ENCODE measurements at regions not wholly inside any gene's neighbourhood (a gene's known extent, or its start where the extent isn't known, plus 50 kb on each side); places are given as distances from the start of the nearest gene placed in this dataset.
"Not testable (repeated sequence)": the region's sequence is repeated elsewhere in the genome, so short reads cannot be mapped to it uniquely, and the experiment has no call there.

DNA sequence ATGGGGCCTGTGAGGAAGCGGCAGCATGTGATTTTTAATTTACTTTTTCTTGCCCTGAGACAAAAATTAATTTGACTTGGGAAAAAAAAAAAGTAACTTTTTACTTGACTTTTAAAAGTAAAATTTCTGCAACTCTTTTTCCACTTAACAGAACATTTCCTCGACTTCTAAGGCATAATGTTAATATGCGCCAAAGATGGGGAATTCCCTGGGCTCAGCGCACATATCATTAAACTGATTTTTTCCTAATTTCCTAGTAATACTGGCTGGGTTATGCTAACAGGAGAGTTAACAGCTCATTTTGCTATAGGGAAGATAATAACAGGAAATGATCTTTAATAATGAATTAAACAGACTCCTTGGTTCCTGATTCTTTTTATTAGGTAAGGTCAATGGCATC, 120.6 kb upstream of the CDH5 start:
- no peak for DNase-seq (ENCODE audit: low spot score)
- no peak for FAIRE-seq

- DNase-seq (ENCODE audit: low spot score) (no peak), FAIRE-seq (no peak)
These were observed 121.4 kb upstream of the CDH5 start for GRCh38 chr16:66245072-66245471.

DNA sequence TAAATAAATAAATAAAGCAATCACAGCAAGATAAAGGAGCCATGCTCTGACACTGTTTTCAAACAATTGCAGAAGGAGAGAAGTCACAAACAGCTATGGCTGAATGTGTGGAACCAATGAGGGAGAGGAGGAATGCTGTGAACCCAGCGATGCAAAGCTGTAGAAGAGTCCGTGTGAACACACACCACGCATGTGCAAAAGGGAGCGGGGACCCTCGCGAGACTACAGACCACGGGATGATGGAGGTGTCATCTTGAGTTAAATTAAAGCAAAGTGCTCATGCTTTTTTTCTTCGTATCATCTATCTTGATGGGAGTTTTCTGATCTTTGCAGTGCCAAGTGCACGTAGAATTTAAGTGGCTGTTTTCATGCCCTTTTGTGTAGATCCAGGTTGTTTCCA, 123.8 kb upstream of the CDH5 start:
- no peak for DNase-seq (ENCODE audit: low spot score)
- FAIRE-seq, result no peak

DNA sequence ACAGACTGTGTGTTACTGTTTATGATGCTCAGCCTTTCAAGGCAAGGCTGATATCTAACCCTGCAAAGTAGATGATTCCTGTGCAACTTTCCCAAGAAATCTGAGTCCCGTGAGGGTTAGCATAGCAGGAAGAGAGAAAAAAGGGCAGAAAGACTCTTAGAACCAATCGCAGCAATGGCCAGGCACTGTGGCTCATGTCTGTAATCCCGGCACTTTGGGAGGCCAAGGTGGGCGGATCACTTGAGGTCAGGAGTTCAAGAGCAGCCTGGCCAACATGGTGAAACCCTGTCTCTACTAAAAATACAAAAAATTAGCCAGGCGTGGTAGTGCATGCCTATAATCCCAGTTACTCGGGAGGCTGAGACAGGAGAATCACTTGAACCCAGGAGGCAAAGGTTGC, 124.3 kb upstream of the CDH5 start:
- FAIRE-seq; DNase-seq (ENCODE audit: low spot score): not testable (repeated sequence)

GRCh38 chr16:66240631-66241395, 125.7 kb upstream of the CDH5 start:
- DNase-seq (ENCODE audit: low spot score) (no peak), FAIRE-seq (no peak)

GRCh38 chr16:66240088-66240487, 126.4 kb upstream of the CDH5 start:
- FAIRE-seq (no peak), DNase-seq (ENCODE audit: low spot score) (no peak)

GRCh38 chr16:66238696-66239095, 127.8 kb upstream of the CDH5 start:
- DNase-seq (ENCODE audit: low spot score) (no peak), FAIRE-seq (no peak)

- no peak for FAIRE-seq
- DNase-seq (ENCODE audit: low spot score), result no peak
These were observed 130.2 kb upstream of the CDH5 start for GRCh38 chr16:66236301-66236700.

- no peak for DNase-seq (ENCODE audit: low spot score)
- no peak for FAIRE-seq
These were observed 134.9 kb upstream of the CDH5 start for GRCh38 chr16:66231452-66232160.

- DNase-seq (ENCODE audit: low spot score), result no peak
These were observed 136.8 kb upstream of the CDH5 start for GRCh38 chr16:66229651-66230050.

GRCh38 chr16:66228792-66229191, 137.7 kb upstream of the CDH5 start:
- FAIRE-seq (no peak), DNase-seq (ENCODE audit: low spot score) (no peak)

More at GRCh38 chr16:66229651-66230050, 136.8 kb upstream of the CDH5 start:
- no peak for FAIRE-seq

DNA sequence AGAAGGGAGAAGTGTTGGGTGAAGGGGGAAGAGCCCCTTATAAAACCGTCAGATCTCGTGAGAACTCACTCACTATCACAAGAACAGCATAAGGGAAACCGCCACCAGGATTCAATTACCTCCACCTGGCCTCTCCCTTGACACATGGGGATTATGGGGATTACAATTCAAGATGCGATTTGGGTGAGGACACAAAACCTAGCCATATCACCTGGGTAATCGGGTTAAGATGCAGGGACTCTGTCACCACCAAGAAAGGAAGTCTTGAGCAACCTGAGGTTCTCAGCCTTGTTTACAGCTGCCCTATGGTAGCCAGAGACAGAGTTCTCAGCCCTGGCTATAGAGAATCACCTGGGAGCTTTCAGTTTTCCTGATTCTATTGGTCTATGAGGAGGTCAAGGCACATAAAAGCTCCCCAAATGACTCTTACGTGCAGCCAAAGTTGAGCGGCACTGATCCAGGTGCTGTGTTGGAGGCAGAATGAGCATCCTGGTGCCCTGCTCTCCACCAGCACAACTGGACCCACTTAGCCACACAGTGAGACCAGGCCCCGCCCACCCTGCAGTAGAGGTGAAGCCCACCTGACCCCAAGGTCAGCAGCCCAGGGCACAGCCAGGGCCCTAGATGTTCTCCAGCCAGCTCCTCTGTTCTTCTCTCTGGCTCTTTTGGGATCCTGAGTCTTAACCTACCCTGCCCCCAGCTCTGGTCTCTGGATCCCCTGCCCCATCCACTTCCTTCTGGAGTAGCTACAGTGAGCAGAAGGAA, 138.5 kb upstream of the CDH5 start:
- DNase-seq (ENCODE audit: low spot score), result no peak
- FAIRE-seq, result no peak

DNA sequence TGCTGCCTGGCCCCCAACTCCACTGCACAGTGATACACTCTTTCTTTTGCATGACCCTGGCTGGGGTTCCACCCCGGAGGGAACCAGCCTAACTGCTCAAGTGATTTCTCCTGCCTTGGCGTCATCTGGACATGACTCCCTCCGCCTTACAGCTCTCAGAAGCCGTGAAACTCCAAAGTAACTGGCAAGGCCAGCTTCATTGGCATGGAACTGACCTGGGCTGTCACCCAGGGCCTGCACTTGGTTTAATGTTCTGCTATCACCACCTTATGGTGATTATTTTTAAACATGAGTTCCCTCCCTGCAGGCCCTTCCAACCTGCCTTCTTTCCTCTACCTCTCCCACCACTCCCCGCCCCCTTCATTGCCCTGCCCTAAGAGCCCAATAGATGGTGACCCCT, 139.7 kb upstream of the CDH5 start:
- DNase-seq (ENCODE audit: low spot score) (no peak), FAIRE-seq (no peak)

GRCh38 chr16:66225696-66226095, 140.8 kb upstream of the CDH5 start:
- DNase-seq (ENCODE audit: low spot score) (no peak), FAIRE-seq (no peak)

DNA sequence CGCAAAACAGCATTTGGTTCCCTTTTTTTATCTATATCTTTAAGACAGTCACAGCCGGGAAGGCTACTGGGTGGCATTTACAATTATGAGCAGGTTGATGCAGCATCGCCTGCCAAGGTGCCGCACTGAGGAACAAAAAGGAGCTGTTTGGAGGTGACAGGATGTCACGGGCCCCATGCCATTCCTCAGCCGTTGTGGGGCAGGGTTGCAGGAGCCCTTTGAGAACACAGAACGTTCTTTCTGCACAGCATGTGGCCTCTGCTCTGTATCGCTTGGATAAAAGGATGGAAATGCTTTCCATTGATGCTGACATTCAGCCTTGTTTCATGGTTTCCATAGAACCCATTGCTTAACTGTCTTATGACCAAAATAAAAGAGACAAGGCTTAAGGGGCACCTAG, 141.9 kb upstream of the CDH5 start:
- DNase-seq (ENCODE audit: low spot score) (no peak), FAIRE-seq (no peak)

DNA sequence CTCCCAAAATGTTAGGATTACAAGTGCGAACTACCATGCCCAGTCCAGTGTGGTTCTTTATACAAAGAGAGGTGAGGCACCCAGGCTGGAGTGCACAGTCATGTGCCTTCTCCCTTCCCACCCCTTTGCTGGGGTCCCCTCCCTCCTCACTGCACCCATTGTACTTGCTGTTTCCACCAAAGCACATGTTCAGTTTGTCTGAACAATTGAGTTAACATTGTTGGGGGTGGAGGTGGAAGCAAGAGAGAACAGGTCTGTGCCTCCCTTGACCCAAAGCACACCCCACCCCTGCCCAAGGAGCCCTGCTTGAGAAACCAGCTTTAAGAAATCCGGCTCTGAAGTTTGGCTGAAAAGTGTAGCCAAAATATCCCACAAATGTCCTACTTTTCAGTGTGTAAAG, 142.3 kb upstream of the CDH5 start:
- FAIRE-seq, result no peak
- no peak for DNase-seq (ENCODE audit: low spot score)

DNA sequence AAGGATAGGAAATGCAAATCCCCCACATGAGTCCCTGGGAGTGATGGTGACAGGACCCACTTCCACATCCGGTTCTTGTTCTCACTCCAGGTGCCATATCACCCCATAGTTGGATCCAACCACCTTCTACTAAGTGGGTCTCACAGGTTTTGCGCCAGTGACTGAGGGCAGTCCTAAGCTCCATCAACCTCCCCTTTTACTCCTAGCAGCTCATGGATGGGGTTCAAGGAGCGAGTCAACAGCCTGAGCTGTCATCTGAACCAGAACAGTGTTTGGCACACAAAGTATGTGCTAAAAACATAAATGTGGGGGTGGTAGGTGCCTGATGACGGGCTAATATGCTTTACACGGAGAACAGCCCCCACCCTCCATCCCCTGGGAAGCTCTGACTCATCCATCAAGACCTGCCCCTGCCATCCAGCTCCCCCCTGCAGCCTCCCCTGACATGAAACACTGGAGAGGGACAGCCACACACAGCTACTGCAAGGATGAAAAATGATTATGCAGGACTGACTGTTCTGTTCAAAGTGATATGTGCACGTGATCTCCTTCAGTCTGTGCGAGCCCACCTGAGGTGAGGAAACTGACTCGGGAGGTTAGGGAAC, 143.2 kb upstream of the CDH5 start:
- FAIRE-seq (no peak), DNase-seq (ENCODE audit: low spot score) (no peak)

GRCh38 chr16:66222756-66223155, 143.7 kb upstream of the CDH5 start:
- FAIRE-seq (no peak), DNase-seq (ENCODE audit: low spot score) (no peak)

DNA sequence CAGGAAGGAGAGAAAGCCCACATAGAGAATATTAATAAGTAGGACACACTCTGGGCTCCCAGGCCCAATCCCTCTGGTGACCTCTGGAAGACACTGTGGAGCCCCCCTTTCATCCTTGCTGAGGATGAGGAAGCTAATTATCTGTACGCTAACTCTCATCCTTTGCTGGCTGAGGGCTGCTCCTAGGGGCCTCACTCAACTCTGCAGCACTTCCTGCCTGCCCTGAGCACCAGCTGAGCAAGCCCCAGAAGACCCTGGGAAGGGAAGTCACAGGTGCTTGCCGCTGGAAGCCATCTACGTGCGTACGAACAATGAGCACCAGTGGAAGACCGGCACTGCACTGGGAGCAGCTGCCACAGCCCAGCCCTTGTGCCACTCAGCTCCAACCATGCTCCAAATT, 145.8 kb upstream of the CDH5 start:
- no peak for FAIRE-seq
- no peak for DNase-seq (ENCODE audit: low spot score)

DNA sequence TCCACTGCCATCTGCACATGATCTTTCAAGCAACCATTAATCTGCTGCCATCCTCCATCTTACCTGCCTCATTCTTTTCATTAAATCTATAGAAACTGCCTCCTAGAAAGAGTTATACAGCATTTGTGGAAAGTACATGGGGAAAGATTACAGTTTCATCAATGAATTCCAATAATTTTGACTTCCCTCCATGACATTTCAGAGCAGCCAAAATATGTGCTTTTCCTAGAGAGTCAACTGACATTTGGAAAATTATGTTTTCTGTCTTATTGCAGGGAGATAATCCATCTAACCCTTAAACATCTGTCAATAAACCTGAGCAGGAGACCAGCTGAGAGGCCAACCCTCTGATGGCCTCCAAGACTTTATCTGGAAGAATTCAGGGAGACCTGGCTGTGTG, 147.0 kb upstream of the CDH5 start:
- DNase-seq (ENCODE audit: low spot score), result no peak
- FAIRE-seq, result no peak

DNA sequence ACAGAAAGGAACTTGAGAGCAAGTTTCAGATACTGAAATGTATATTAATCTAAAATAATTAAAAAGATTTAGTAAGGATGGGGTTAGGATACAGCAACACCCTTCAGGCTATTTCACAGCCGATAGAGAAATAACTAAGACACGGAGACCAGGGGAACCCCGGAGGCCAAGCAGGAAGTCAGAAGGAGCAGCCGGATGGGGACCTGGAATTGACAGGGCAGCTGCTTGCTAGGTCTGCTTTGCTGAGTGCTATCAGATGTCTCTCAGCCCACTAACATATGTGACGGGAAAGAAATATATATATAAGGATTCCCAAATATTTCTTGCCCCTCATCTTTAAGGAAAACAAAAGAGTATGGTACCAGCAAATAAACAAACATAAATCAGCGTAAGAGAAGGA, 154.1 kb upstream of the CDH5 start:
- DNase-seq (ENCODE audit: low spot score), result no peak
- FAIRE-seq, result no peak

DNA sequence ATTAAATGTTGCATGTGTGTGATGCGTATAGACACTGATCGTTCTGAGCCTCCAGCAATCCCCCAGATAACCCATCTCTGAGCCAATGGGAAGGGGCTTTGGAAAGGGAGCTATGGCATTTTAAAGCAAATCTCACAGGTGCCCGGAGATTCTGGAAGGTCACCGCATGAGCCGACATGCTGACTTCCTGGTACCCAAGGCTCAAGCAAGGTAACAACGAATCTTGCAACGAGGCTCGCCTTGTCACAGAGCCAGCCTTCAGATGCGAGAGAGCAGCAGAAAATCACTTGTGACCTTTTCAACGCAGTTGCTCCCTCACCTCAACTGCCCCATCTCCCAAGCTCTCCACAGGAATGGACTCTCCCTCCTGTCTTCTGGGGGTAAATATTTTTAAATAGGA, 154.8 kb upstream of the CDH5 start:
- no peak for DNase-seq (ENCODE audit: low spot score)
- no peak for FAIRE-seq
